OCI-LY1 (cell line): ENCODE measurements at regions not wholly inside any gene's neighbourhood (a gene's known extent, or its start where the extent isn't known, plus 50 kb on each side); places are given as distances from the start of the nearest gene placed in this dataset.

Experiments
- CTCF ChIP-seq: fragments of 200-600 bp; sonication (generic), shearing (Covaris generic); IDR thresholded peaks from 2 replicates; pipeline ENCODE4 v1.5.1; 2017; ENCODE audit warnings: mild to moderate bottlenecking, antibody characterized with exemption, low read length, moderate library complexity, mixed read lengths
- EZH2 ChIP-seq: fragments of 200-600 bp; sonication (generic), shearing (Covaris generic); IDR thresholded peaks from 2 replicates; pipeline ENCODE4 v1.8.0; 2017; ENCODE audit warnings: borderline replicate concordance, mixed run types, mild to moderate bottlenecking, antibody characterized with exemption, low read length, moderate library complexity, mixed read lengths

GRCh38 chr7:69358163-69358821 lies 240.0 kb upstream of the AUTS2 start:
- TF ChIP-seq CTCF (no peak), EZH2 (no peak)
